GM18508 (cell line): ENCODE measurements at regions not wholly inside any gene's neighbourhood (a gene's known extent, or its start where the extent isn't known, plus 50 kb on each side); places are given as distances from the start of the nearest gene placed in this dataset.

ENCODE experiments used
- ATAC-seq: cut with Tn5 transposase; IDR thresholded peaks from one replicate; pipeline ENCODE4 v1.9.1; 2021; ENCODE audit warnings: moderate number of reproducible peaks; ENCODE audit not compliant: insufficient read depth, unreplicated experiment

DNA sequence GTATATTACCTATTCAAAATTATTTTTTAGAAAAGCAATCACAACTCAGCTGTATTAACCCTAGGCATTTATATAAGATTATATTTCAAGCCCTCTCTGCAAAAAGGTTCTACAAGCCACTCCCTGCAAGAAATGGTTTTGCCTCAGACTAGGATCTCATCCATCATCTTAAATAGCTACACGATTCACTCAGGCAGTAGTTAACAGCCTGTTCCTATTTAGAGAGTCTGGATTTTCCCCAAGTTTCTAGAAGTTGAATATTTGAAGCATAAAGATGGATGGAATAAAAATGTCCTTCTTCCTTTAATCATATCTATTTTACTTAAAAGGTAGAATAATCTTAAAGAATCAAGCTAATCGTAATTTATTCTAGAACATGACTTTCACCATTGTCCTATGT is 167.1 kb upstream of the STK17B start:
- no peak for ATAC-seq

DNA sequence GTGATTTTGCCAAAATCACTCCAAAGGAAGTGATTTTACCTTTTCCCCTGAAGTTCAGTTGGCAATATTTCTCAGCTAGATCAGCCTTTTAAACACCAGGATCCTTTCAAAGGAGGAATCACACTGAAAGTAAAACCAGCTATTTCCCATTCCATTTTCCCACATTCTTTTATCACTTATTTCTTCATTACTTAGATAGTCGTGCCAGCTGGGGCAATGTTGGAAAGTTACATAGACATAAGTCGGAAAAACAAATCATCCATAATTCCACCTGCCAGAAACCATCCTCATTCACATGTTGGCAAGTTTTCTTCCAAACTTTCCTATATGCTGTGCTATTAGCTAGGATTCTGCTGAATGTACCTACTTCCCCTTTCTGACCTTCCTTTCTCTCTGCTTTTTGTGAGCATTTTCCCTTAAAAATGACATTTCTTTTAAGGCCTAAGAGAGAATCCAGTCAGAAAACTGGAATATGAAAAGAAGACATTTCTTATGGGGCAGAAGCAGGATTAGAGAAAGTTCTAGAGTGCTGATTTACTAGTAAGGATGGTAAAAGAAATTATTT is 170.0 kb upstream of the STK17B start:
- no peak for ATAC-seq

DNA sequence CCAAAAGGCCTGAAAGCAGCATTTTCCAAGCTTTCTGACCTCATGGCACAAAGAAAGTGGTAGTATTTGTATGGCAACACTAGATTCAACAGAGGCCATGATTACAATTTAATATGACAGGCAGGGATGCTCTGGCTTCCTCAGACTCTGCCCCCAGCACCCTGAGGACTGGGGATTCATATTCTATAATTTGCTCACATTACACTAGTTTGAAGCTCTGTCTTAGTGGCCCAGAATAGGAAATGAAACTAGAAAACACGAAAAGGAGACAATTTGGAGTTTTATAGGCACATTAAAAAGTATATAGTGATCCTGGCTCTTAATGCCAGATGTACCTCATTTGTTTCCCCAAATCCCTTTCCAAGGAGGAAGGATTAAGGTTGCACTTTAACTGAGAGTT is 173.0 kb upstream of the STK17B start:
- ATAC-seq = no peak

DNA sequence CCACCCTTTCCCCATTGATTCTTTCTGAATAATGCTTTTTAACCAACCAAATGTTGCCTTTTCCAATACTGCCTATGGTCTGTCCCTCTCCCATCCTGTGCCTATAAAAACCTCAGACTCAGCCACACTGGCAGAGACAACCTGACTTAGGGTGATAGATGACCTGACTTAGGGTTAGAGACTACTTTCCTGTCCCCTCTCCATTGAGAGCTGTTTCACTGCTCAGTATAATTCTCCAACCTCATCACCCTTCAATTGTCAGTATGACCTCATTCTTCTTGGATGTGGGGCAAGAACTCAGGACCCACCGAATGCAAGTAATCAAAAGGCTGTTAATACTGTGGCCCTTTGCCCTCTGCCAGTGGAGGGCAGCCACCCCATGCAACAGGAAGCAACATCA is 182.3 kb upstream of the STK17B start:
- ATAC-seq = no peak

DNA sequence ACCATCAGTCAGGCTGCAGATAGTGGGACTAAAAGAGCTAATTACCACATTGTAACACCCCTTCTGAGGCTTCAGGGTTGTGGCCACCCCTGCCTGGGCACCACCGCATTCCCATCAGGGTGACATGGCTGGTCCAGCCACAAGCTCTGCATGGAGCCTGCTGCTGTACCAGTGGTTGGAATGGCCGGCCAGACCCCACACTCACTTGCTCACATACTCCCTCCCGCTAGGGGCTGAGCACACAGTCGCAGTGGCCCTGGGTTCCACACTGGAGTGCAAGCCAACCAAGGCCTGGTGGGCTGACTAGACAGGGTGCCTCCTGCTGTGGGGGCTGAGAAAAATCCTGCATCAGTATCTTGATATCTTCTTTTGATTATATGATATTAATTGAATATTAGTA is 182.8 kb upstream of the STK17B start:
- ATAC-seq = no peak

DNA sequence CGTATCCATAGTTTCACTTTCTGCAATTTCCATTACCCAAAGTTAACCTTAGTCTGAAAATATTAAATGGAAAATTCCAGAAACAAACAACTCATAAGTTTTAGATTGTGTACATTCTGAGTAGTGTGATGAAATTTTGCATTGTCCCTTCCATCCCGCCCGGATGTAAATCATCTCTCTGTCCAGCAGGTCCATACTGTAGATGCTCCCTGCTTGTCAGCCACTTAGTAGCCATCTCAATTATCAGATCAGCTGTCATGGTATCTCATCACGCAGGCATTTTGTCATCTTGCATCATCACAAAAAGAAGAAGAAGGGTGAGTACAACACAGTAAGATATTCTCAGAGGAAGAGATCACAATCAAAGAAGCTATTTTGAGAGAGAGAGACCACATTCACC is 185.0 kb upstream of the STK17B start:
- ATAC-seq = no peak

DNA sequence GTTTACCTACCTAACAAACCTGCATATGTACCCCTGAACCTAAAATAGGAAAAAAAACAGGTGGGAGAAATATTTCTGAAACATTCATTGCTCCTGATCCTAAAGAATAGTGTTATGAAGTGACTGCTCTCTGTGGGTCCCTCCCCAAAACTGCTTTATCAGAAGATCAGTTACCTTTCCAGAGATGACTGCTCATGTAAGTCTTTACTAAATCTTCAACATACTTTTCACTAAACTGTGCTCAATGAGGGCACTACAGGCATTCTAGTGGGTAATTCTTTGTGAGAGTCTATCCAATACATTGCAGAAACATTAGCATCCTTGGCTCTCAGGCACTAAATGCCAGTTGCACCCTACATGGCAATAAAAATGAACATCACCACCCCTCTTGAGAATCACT is 189.3 kb upstream of the STK17B start:
- ATAC-seq = no peak

DNA sequence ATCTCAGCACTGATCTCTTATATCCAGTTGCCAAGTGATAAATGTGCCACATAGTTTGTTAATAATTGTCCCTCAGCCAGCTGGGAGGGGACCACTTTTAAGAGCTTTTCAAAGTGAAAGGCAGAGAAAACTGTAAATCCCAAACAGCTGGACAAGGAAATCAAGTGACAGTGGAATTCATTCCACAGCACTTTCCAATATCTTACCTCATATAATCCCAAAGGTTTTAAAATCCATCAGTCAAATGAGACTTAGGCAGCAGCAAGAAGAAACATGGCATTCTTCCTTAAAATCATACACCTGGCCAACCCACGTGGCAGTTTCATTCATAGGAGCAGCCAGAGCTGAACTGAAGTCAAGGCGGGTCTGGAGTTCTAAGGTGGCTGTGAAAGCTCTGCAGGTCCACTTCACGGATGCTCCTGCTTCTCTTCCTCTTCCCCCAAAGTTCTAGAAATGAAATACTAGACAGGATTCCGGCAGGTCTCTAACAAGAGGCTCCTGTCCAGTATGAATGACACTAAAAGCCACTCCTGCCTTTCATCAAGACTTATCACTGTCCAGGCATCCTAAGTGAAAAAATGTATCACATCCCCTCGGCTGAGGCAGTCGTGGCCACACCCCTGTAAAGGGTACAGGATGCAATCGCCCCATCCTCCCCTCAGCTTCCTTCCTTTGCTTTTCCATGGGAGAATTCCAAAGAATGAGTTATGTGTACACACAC is 190.4 kb upstream of the STK17B start:
- ATAC-seq = no peak

DNA sequence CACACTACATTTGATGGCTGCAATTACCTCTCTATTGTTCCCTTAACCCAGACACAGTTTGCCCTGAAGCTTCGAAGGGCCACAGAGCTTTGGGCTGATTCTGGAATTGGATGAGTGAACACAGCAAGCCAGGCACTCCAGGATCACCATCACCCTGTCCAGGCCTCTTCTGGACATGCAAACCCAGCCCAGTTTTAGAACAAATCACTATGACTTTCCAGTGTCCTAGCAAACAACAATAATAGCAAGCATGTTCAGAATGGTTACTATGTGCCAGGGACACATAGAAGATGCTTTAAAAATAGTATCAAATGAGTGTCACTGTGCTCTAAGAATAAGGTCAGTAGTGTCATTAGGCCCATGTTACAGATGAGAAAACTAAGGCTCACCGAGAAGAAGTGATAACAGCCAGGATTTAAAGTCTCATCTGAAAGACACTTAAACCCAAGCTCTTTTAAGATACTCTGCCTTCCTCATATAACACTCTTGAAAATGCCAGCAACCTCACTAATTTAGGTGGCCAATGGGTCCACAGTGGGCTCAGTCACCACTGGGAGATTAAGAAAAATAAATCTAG is 191.7 kb upstream of the STK17B start:
- ATAC-seq = no peak

DNA sequence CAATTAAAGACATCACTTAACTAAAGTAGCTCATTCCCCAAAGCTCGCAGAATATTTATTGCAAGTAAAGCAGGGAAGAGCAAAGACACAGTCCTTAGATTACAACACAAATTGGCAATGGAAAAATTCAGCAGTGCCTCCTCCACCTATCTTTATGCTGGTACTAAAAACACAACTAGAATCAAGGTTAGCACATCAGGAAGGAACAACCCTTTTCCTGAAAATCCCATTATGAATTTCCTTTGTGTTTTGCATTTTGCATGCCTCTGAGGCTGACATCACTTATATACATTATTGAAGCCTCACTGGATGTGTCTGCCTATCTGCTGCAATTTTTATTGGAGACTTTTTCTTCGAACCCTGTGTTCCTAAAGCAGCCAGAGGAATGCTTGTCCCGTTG is 193.8 kb upstream of the STK17B start:
- no peak for ATAC-seq

DNA sequence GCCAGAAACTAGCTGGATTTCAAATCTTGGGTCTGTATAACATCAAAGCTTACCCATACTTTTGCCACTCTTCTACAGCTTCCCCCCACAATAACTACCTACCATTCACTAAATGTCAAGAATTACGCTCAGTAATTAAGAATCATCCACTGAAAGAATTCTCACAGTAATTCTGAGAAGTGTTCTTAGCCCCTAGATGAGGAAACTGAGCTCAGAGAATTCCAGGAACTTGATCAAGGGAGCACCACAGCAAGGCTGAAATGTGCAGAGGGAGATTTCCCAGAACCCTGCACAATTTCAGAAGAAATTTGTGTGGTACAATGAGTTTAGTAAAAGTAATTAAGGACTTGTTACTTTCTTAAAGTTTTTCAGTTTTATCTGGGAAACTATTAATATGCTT is 194.5 kb upstream of the STK17B start:
- ATAC-seq = no peak

DNA sequence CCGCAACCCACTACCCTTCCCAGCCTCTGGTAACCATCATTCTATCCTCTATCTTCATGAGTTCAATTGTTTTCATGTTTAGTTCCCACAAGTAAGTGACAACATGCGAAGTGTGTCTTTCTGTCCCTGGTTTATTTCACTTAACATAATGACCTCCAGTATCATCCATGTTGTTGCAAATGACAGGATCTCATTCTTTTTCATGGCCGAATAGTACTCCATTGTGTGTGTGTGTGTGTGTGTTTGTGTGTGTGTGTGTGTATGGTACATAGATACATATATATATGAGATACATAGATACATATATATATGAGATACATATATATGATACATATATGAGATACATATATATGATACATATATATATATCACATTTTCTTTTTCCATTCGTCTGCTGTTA is 196.3 kb upstream of the STK17B start:
- ATAC-seq = no peak

DNA sequence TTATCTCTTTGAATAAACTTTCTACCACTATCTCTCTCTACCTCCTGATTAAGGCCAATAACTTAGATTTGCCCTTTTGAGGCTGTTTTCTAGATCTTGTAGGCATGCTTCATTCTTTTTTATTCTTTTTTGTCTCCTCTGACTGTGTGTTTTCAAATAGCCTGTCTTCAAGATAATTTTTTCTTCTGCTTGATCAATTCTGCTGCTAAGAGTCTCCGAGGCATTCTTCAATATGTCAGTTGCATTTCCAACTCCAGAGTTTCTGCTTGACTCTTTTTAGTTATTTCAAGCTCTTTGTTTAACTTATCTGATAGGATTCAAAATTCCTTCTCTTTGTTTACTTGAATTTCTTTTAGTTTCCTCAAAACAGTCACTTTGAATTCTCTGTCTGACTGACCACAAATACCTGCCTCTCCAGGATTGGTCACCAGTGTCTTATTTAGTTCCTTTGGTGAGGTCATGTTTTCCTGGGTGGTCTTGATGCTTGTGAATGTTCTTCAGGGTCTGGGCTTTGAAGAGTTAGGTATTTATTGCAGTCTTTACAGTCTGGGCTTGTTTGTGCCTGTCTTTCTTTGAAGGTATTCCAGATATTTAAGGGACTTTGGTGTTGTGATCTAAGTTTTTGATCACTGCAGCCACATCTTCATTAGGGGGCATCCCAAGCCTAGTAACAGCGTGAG is 197.3 kb upstream of the STK17B start:
- ATAC-seq = no peak

DNA sequence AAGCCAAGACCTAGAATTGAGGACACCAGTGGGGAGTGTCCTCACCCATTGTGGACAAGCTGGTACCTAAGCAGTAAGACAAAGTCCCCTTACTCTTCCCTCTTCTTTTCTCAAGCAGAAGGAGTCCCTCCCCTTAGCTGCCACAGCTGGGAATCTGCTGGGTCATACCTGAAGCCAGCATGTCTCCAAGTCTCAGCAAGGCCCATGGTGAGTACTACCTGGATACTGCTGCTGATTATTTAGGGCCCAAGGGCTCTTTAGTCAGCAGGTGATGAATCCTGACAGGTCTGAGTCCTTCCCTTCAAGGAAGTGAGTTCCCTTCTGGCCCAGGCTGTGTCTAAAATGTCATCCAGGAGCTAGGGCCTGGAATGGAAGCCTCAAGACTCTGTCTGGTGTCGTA is 198.6 kb upstream of the STK17B start:
- ATAC-seq = no peak

DNA sequence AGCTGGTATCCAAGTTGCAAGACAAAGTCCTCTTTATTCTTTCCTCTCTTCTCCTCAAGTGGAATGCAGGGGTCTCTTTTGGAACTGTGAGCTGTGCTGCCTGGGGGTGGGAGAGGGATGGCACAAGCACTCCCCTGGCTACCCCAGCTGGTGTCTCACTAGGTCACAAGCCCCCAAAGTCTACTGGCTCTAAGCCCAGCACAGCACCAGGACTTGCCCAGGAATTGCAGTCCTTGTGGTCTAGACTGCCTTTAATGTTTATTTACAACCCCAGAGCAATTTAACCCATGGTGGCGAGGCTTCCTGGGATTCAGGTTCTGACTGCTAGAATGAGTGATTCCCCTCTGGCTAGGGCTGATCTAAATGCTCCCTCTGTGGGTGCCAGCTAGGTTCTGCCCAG is 199.0 kb upstream of the STK17B start:
- no peak for ATAC-seq

DNA sequence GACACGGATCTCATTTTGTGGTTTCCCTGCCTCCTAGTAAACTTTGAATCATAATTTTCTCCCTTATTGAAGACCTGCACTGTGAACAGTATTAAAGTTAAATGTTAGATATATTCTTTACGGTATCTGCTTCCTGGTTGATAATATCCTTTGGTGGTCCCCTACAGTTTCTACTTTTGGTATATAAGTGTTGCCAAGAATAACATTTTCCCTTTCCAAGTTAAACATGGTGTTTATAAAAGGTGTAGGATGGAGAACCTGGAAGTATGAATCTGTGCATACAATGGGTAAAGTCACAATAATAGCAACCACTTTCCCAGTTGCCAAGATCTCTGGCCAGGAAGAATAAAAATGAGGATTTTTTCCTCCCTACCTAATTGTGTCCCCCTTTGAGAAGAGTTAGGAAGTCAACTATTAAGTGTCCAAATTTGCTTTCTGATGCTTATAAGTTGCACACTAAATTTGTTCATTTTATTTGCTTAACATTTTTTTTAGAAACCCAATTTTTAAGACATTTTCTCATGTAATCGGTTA is 201.0 kb upstream of the STK17B start:
- no peak for ATAC-seq

DNA sequence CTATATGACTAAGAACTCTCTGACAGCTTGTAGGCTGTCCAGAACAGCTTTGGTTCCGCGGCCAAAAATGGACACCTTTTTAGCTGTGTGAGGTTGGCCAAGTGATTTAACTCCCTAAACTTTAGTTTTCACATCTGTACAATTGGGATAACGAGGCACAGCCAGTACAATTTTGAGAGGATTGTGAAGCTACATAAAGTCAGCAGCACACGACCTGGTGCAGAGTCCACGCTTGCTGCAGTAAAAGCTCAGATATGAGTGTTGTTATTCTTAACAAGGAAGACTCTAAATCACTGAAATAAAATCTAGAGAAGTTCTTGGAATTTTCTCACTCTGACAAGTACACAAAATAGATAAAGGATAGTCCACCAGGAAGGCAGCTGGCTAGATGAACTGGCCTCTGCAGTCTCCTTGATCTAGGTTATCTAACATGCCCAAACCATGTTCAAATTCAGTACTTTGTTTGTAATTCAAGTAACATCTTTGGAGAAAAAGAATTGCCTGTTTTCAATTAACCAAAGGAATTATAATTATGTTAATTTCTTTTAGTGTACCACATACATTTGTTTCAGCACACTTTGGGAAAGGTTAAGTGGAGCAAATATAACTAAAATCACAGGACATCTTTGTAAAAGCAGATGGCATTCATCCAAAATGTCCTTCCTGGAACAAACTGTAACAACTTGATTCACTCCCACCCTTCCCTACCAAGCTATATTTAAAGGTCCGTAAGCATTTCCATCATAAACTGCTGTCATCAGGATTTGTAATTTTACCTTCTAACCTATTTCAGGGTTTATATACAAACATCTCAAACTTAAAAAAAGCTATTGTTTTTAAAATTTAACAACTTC is 201.7 kb upstream of the STK17B start:
- ATAC-seq = no peak

DNA sequence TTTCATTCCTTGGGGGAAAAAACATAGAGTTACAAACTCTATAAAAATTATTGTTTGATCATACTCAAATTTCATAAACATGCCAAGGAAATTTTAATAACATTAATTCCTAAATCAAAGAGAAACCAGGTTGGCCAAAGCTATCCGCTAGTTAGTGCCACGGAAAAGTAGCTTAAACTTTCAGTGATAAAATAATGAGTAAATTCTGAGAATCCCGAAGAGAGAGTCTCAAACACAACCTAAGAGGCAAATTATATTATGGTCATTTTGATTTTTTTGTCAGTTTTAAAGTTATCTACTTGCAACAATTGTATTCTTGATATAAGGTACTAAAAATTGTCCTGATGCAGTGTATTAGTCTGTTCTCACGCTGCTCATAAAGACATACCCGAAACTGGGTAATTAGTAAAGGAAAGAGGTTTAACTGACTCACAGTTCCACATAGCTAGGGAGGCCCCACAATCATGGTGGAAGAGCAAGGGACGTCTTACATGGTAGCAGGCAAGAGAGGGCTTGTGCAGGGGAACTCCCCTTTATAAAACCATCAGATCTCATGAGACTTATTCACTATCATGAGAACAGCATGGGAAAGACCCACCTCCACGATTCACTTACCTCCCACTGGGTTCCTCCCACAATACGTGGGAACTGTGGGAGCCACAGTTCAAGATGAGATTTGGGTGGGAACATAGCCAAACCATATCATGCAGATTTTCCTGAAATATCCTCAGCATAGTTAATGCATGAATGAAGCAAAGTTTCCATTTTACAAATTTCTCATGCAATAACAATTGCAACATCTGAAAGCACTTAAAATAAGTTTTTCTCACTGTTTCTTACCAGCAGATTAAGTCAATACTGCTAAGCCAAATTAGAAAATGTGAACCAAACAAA is 205.9 kb upstream of the STK17B start:
- no peak for ATAC-seq

DNA sequence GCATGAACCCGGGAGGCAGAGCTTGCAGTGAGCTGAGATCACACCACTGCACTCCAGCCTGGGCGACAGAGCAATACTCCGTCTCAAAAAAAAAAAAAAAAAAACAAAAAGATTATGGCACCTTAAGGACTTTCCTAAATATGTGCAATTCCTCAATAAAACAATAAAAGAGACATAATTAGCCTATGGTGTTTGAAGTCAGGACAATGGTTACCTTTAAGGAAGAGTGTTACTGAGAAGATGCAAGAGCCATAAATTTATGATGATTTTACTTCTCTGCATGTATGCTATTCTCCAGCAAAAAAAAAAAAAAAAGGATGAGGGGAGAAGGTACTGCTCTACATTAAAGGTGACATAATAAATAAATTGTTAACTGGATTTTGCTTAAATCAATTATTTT is 208.2 kb upstream of the STK17B start:
- ATAC-seq = no peak
